ENCODE measurements at regions not wholly inside any gene's neighbourhood (a gene's known extent, or its start where the extent isn't known, plus 50 kb on each side); places are given as distances from the start of the nearest gene placed in this dataset.
"Not testable (repeated sequence)": the region's sequence is repeated elsewhere in the genome, so short reads cannot be mapped to it uniquely, and the experiment has no call there.

DNA sequence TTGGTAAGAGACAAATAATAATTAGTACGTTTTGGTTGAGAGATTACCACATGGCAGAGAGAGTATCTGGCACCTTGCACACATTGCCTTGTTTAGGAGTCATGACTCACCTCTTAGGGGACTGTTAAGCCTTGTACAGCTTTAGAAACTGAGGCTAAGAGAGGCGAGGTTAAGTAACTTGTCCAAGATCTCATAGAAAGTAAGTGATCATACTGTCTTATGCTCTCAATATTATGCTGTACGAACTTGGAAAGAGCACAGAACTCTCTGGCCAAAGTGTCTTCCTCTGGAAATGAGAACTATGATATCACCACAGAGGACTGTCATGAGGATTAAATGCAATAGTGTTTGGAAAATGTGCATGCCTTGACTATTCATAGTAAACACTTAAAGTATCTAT is 249.0 kb downstream of the UTRN start:
- DNase-seq (ENCODE audit: low spot score) = no peak

- DNase-seq (ENCODE audit: low spot score) = no peak
Measured at GRCh38 chr6:144535630-144536029, 250.5 kb downstream of the UTRN start.

- no peak for DNase-seq (ENCODE audit: low spot score)
Measured at GRCh38 chr6:144536079-144536478, 250.9 kb downstream of the UTRN start.

DNA sequence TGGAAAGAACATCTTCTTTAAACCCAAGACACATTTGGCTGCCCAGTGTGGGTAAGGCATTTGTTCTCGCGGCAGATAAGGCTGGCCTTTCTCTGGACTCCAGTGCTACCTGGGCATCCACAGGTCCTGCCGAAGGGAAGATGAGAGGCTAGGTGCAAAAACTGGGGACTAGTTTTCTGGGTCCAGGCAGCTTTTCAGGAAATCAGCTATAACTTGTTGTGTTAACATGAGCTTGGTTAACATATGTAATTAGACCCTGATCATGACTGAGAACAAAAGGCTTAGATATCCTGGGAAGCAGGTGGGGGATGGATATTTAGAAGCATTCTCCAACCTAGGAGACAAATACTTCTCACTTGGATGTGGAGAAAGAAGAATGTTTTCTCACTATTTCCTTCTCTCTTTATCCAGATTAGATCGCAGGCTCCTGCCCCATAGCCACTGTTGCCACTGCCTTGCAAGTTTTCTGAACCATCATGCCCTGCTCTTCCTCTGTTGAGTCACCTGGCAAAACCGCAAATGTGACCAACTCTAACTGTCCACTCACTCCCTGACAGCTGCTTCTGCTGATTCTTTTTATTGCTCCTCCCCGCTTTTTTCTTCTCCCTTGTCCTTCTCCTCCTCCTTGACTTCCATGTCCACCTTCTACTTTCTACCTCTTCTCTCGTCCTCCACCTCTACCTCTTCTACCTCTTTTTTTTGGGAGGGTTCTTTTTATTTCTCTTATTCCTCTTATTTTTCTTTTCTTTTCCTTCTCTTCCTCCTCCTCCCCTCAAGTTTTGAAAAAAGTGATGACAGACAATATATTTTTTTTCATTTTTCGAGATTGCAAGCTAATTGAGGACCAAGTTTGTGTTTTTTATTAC is 258.1 kb downstream of the UTRN start:
- DNase-seq (ENCODE audit: low spot score) = no peak

DNA sequence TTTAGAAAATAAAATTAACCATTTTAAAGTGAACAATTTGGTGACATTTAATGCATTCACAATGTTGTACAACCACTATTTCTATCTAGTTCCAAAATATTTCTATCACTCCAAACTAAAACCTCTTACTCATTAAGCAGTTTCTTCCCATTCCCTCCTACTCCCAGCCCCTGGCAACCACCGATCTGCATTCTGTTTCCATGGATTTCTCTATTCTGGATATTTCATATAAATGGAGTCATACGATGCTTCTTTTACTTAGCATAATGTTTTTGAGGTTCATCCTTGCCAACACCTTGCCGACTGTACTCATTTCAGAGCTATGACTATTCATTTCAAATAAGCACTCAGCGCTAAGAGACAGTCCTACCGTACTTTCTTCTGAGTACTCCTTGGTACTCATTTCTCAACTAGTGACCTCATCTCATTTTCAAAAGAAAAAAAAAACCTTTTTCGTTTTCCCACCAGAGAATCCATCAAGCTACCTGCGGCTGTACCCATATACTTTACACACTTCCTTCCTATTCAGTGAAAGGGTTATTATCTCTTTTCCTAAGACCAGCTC is 259.2 kb downstream of the UTRN start:
- no peak for DNase-seq (ENCODE audit: low spot score)

DNA sequence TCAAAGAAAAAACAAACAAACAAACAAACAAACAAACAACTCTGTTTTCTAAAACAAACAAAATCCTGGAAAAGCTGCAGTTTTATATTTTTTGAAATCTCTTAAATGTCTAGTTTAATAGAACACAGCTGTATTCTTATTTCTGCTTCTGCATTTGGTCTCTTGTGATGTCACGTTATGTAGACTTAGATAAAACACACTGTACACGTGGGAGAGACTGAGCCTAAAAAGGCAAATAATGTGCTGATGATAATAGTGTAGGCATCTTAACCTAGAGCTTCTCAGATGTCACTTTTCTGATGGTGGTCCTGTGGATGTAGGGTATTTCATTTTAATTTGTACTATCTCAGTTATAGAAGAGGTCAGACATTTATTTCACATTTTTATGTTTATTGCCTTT is 261.7 kb downstream of the UTRN start:
- no peak for DNase-seq (ENCODE audit: low spot score)

GRCh38 chr6:144547409-144547808 is 262.3 kb downstream of the UTRN start:
- DNase-seq (ENCODE audit: low spot score) = no peak

DNA sequence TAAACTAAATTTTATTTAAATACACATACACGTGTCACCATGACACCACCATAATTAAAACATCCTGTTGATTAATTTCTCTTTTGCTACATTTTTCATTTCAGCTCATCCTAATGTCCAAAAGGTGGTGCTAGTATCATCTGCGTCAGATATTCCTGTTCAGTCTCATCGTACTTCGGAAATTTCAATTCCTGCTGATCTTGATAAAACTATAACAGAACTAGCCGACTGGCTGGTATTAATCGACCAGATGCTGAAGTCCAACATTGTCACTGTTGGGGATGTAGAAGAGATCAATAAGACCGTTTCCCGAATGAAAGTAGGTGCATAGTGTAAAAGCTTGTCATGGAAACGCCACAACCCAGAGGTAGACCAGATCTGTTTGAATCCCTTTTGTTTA is 263.4 kb downstream of the UTRN start:
- DNase-seq (ENCODE audit: low spot score) = no peak

DNA sequence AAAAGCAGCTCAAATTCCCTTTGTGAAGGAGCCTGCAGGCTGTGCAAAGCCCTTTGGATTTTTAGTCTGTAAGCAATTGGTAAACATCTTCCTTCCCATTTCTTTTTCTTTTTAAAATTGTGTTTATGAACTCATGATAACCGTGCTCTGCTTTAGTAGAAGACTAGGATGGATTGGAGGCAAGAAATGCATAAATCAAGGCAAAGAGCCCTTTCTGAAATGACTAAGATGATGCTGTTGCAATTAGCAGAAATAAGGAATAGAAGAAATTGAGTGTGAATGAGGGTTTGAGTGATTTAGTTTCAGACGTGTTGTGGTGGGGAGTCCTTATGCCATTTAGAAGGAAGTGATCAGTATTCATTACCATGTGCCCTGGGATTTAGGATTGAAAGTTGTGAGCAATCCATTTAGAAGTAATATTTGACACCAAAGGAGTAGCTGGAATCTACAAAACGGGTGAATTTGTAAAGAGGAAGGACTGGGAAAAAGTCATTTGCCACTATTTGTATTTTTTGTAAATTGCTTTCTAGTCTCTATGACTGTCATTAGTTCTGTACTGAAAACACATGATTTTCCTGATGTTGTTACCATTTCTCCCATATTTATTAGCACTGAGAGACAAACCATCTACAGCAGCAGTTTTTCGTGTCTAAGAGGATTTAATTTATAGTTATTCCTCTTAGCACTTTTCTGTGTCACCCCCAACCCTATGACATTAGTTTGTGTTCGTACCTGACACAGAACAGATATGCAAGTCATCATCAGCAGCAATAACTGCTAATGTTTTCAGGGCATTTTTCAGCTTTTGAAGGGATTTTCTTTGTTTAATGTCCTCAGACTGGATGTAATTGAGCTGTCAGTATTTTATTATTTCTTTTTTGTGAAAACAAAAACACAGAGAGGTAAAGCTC is 265.0 kb downstream of the UTRN start:
- no peak for DNase-seq (ENCODE audit: low spot score)

GRCh38 chr6:144551339-144551738 is 266.2 kb downstream of the UTRN start:
- no peak for DNase-seq (ENCODE audit: low spot score)

DNA sequence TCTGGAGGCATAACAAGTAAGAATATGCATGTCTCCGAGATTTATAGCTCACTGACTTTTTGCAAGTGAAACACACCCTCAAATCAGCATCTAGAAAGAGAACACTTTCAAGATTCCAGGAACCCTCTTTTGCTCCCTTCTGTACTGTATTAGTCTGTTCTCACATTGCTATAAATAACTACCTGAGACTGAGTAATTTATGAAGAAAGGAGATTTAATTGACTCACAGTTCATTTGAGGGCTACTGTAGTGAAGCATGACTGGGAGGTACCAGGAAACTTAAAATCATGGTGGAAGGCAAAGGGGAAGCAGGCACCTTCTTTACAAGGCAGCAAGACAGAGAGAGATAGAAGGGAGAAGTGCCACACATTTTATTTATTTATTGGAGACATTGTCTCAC is 269.9 kb downstream of the UTRN start:
- no peak for DNase-seq (ENCODE audit: low spot score)

DNA sequence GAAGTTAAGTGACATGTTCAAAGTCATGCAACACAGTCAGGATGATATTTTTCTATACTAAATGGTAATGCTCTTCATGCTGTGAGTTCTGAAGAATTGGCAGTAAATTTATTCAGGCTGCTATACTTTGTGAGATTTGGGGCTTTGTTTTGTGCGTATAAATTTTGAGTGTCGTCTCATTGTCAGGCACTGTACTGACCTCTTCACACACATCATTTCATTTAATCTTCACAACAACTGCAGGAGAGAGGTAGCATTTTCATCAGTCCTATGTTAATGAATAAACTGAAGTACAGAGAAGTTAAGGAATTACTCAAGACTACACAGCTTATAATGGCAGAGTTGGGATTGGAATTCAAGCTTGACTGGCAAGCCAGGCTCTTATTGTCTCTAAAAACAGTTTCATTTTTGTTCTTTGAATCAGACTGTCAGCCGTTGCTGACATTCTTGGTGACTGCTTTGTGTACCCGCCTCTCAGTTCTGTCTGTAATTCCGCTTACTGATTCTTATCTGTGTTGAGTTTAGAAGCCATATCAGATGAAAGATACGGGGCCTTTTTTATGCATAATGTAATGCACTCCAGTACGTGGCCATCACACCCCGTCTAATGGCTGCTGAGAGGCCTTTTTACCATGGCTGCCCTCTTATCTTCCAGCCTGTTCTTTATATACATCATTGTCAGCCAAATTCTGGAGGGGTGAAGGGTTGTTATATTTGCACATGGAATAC is 274.9 kb downstream of the UTRN start:
- DNase-seq (ENCODE audit: low spot score) = no peak

GRCh38 chr6:144561455-144562043 is 276.4 kb downstream of the UTRN start:
- no peak for DNase-seq (ENCODE audit: low spot score)

- DNase-seq (ENCODE audit: low spot score) = no peak
Measured at GRCh38 chr6:144564202-144564601, 279.1 kb downstream of the UTRN start.

DNA sequence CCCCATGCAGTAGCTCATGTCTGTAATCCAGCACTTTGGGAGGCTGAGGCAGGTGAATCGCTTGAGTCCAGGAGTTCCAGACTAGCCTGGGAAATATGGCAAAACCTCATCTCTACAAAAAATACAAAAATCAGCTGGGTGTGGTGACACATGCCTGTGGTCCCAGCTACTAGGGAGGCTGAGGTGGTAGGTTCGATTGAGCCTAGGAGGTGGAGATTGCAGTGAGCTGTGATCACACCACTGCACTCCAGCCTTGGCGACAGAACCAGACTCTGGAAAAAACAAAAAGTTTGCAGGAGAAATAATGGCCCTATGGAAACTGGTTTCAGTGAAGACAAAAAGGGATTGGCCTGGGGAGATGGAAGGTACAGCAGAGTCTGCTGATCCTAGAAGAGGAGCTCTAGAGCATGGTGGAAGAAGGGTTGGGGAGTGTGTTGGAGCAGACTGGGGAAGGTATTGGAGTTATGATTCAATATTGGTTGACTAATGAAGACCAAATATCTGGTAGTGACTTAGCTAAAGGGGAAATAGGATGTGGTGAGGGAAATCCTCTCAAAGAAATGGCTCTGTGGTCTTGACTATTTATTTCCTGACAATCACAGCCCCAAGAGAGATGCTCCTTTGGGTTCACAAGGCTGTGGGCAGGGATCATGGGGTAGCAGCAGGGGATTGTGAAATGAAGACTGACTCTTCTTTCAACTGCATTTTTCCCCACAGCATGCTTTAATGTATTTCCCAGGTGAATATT is 281.9 kb downstream of the UTRN start:
- DNase-seq (ENCODE audit: low spot score) = no peak

DNA sequence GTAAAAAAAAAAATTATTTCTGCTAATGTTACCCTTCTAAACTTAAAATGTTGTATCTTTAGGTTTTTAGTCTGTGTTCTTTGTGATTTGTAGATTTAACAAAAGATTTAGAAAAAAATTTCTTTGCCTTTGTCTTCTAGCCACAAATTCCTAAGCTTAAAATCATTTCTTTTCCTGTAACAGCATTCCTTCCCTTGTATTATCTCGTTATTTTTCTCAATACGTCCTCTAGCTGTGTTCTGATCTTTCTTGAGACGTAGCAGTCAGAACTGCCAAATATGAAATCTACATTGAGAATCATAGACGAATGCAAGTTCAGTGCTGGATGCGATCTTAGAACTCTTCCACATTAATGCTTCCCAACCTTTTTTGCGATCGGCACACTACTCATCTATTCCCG is 283.1 kb downstream of the UTRN start:
- no peak for DNase-seq (ENCODE audit: low spot score)

- DNase-seq (ENCODE audit: low spot score) = not testable (repeated sequence)
Measured at GRCh38 chr6:144572541-144572940, 287.4 kb downstream of the UTRN start.

- no peak for DNase-seq (ENCODE audit: low spot score)
Measured at GRCh38 chr6:144574796-144575195, 289.7 kb downstream of the UTRN start.

DNA sequence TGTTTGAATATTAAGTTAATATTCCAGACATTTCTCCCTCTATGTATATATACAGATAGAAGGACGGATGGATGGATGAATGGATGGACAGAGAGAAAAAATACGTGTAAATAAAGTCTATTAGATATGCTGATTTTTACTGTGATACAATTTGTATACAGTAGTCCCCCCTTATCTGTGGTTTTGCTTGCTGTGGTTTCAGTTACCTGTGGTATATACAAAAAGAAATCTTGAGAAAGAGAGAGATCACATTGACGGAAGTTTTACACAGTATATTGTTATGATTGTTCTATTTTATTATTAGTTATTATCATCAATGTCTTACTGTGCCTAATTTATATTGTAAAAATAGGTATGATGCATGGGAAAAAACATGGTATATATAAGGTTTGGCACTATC is 290.2 kb downstream of the UTRN start:
- DNase-seq (ENCODE audit: low spot score) = no peak

- no peak for DNase-seq (ENCODE audit: low spot score)
Measured at GRCh38 chr6:144576871-144577270, 291.7 kb downstream of the UTRN start.

Measured in D341Med (cell line).